ENCODE measurements at regions not wholly inside any gene's neighbourhood (a gene's known extent, or its start where the extent isn't known, plus 50 kb on each side); places are given as distances from the start of the nearest gene placed in this dataset.

DNA sequence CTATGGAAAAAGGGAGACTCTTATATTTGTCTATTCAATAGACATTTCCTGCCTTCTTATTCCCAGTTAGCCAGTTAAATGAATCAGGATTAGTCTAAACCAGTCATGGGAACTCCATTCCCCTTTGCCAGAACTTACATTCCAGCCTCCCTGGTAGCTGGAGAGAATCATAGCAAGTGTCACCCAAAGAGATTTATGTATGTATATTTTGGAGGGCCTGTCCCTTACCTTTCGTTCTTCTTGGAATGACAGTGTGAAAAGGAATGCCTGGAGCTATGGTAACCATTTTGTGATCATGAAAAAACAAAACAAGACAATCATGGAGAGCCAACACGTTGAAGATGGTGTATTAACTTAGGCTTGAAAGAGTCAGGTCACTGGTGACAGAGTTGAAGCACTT is 627.7 kb downstream of the CCDC171 start:
- H3K4me3 ChIP-seq (ENCODE audit: low read length), result no peak overlapping the region
- DNase-seq (ENCODE audit: low read depth), result peak; percentile 71
- TF ChIP-seq, protein P1, sequence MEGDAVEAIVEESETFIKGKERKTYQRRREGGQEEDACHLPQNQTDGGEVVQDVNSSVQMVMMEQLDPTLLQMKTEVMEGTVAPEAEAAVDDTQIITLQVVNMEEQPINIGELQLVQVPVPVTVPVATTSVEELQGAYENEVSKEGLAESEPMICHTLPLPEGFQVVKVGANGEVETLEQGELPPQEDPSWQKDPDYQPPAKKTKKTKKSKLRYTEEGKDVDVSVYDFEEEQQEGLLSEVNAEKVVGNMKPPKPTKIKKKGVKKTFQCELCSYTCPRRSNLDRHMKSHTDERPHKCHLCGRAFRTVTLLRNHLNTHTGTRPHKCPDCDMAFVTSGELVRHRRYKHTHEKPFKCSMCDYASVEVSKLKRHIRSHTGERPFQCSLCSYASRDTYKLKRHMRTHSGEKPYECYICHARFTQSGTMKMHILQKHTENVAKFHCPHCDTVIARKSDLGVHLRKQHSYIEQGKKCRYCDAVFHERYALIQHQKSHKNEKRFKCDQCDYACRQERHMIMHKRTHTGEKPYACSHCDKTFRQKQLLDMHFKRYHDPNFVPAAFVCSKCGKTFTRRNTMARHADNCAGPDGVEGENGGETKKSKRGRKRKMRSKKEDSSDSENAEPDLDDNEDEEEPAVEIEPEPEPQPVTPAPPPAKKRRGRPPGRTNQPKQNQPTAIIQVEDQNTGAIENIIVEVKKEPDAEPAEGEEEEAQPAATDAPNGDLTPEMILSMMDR (conservative IDR thresholded peaks at IDR 0.05; ENCODE audit: low read length), result no peak

DNA sequence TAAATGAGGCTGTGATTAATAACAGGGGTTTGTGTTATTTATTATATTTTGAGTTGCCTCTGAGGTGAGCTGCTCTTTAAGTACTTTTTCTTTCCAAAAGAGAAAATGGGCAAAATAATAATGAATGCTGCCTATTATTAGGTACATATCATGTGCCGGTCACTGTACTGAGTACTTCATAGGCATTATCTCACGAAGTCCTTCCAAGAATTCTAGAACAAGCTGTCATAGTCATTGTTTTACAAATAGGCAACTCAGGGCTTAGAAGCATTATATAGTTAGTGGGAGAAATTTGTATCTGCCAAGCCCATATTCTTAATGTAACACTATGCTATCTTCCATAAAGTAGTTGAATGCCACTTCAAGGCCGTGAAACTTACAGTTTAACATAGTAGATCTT is 628.7 kb downstream of the CCDC171 start:
- TF ChIP-seq, protein P1 (conservative IDR thresholded peaks at IDR 0.05; ENCODE audit: low read length), result no peak
- DNase-seq (ENCODE audit: low read depth), result no peak

DNA sequence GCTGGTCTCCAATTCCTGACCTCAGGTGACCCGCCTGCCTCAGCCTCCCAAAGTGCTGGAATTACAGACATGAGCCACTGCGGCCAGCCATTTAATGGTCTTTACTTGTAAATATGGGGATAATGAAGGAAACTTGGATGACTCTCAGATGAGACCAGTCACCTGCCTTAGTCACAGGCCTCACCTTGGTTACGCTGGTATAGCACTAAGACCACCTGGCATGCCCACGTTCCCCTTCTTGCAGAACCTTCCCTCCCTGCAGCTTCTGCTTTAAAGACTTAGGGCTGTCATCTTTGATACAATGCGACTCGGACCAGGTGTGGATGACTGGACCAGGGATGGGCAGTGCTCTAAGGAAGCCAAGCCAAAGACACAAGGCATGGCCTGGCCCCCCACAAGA is 629.9 kb downstream of the CCDC171 start:
- no peak overlapping the region for H3K4me3 ChIP-seq (ENCODE audit: low read length)
- TF ChIP-seq, protein P1 (conservative IDR thresholded peaks at IDR 0.05; ENCODE audit: low read length), result no peak
- DNase-seq (ENCODE audit: low read depth), result no peak

More for the DNA sequence above, 628.7 kb downstream of the CCDC171 start:
- H3K4me3 ChIP-seq (ENCODE audit: low read length), result no peak overlapping the region

DNA sequence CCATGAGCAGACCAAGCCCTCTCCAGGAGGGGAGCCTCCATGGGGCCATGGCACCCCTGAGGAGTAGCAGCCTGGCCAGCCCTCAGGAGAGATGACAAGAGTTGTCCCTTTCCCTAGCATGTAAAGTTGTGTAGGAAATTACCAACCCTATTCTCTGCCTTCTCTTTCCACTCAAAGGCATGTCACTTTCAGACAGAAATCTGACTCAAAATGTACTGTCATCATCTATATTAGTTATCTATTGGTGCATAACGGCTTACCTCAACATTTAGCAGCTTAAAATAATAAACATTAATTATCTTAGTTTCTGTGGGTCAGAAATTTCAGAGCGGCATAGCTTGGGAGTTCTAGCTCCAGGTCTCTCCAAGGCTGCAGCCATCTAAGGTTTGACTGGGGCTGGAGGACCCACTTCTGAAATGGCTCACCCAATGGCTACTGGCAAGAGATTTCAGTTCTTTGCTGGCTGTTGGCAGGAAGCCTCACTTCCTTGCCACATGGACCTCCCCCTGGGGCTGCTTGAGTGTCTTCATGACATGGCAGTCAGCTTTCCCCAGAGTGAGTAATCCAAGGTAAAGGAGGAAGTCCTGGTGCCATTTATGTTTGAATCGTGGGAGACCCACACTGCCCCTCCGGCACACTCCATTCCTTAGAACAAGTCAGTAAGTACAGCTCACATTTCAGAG is 632.3 kb downstream of the CCDC171 start:
- TF ChIP-seq, protein P1 (conservative IDR thresholded peaks at IDR 0.05; ENCODE audit: low read length), result no peak
- no peak overlapping the region for H3K4me3 ChIP-seq (ENCODE audit: low read length)
- DNase-seq (ENCODE audit: low read depth), result no peak

DNA sequence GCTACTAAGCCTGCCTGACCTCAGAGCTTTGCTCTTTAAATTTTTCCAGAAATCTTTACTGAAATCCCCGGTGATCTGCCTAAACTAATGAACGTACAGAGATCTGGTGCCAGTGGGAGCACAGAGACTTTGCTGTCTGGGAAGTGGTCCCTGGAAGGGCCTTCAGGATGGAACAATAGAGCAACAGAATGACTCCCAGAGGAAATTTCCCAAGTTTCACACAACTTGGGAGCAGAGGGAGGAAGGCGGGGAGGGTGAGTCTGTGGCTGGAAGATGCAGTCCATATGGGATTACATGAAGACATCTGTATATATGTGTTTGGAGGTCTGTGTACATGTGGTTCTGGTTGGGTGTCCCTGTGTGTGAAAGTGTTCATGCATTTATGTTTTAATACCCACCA is 638.3 kb downstream of the CCDC171 start:
- H3K4me3 ChIP-seq (ENCODE audit: low read length), result no peak overlapping the region
- no peak for DNase-seq (ENCODE audit: low read depth)
- TF ChIP-seq, protein P1 (conservative IDR thresholded peaks at IDR 0.05; ENCODE audit: low read length), result no peak

DNA sequence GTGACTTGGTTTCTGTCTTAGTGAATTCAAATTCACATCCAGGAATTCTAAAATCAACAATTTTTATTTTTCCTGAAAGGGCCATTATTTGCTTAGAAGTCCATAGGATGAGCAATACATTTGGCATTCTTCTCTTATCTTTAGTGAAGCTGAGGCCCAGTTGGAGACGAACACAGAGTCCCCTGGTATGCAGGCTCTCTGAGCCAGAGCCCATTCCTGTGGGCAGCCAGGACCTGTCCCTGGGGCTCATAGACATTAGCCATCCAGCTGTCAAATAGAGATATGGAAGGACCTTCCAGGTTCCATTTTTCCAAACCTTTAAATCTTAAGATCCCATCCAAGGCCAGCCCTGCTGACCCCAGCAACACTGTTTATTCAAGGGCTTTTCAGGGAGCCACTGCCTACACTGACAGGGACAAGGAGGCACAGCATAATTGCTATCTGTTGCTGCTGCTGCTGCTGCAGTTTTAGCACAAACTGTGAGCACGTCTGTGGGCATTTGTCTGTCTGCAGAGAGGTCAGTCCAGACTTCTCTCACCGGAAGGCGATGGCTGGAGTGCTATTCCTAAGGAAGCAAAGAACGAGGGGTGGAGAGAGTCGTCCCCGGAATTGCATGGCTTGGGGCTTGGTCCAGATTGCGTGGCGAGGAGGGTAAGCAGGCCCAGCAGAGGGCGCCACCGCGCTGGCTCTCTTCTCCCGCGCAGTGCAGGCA is 639.0 kb downstream of the CCDC171 start:
- DNase-seq (ENCODE audit: low read depth), result peak; percentile 83

More for the DNA sequence above, 639.0 kb downstream of the CCDC171 start:
- TF ChIP-seq, protein P1 (conservative IDR thresholded peaks at IDR 0.05; ENCODE audit: low read length), result peak; percentile 80
- H3K4me3 ChIP-seq (ENCODE audit: low read length), result 0 out of 2 replicates have a peak overlapping the region, but pooled peaks have one; percentile 13

Measured in AG10803 (cell line).